Sigmoid colon (tissue), 4 donors: ENCODE measurements at regions not wholly inside any gene's neighbourhood (a gene's known extent, or its start where the extent isn't known, plus 50 kb on each side); places are given as distances from the start of the nearest gene placed in this dataset.

Experiments
- CTCF ChIP-seq, 4 experiments: fragments of 450-650 bp in 3 of 4; fragments of 200-600 bp in 1 of 4; IDR thresholded peaks; one replicate each; pipeline ENCODE4 v1.5.1; 2016 to 2019; ENCODE audit warnings: antibody characterized with exemption in 4 of 4, mild to moderate bottlenecking in 3 of 4, moderate library complexity in 2 of 4
- EP300 ChIP-seq, 4 donors: sonication (generic); formaldehyde crosslinking; IDR thresholded peaks; one replicate each; pipeline ENCODE4 v1.6.1; 2017; ENCODE audit warnings: antibody characterized with exemption in 4 of 4
- POLR2A ChIP-seq, 2 donors: fragments of 450-650 bp; IDR thresholded peaks; one replicate each; pipeline ENCODE4 v1.6.1; 2016; ENCODE audit warnings: antibody characterized with exemption in 2 of 2, mild to moderate bottlenecking in 2 of 2, moderate library complexity in 2 of 2
- POLR2AphosphoS5 ChIP-seq, 4 donors: sonication (generic); formaldehyde crosslinking; IDR thresholded peaks; one replicate each; pipeline ENCODE4 v1.6.1; 2017; ENCODE audit warnings: antibody characterized with exemption in 4 of 4

DNA sequence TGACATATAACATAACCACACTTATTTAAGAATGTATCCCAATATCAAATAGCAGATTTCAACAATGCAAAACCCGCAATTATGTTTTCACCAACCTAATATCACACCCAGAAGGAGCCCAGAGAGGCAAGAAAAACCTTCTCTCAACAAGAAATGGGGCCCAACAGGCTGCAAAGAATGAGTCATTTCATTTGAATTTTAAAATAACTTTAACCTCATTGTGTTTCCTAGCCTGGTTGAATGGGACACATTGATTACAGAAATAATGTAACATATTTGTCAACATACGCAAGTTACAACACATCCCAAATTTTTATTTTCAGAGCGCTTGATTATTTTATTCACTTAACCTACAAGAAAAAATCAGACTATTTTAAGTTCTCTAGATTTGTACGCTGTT lies 365.1 kb upstream of the SLCO3A1 start:
- TF ChIP-seq POLR2A (IDR thresholded peaks at IDR 0.05) = no peak
- no peak for TF ChIP-seq POLR2AphosphoS5 (IDR thresholded peaks at IDR 0.05)
- no peak for TF ChIP-seq CTCF (IDR thresholded peaks at IDR 0.05)
- no peak for TF ChIP-seq EP300 (IDR thresholded peaks at IDR 0.05)
